Parathyroid adenoma (tissue), 2 donors: ENCODE measurements at regions not wholly inside any gene's neighbourhood (a gene's known extent, or its start where the extent isn't known, plus 50 kb on each side); places are given as distances from the start of the nearest gene placed in this dataset.

ENCODE experiments used
- H2AFZ ChIP-seq: fragments of 300-600 bp; sonication (generic); one replicate; pipeline ENCODE4 v1.7.0; 2017; ENCODE audit warnings: antibody characterized with exemption, mild to moderate bottlenecking
- H3K27ac ChIP-seq: fragments of 300-600 bp; sonication (generic); one replicate; pipeline ENCODE4 v1.7.0; 2017
- H3K27me3 ChIP-seq: fragments of 300-600 bp; sonication (generic); one replicate; pipeline ENCODE4 v1.7.0; 2017; ENCODE audit warnings: low read length; ENCODE audit not compliant: control insufficient read depth, insufficient read depth
- H3K36me3 ChIP-seq: fragments of 300-600 bp; sonication (generic); one replicate; pipeline ENCODE4 v1.7.0; 2017; ENCODE audit warnings: low read length; ENCODE audit not compliant: control insufficient read depth, insufficient read depth
- H3K4me1 ChIP-seq: fragments of 300-600 bp; sonication (generic); one replicate; pipeline ENCODE4 v1.7.0; 2017; ENCODE audit warnings: control low read depth
- H3K4me2 ChIP-seq: fragments of 300-600 bp; sonication (generic); one replicate; pipeline ENCODE4 v1.7.0; 2017; ENCODE audit warnings: low read length
- H3K4me3 ChIP-seq: fragments of 300-600 bp; sonication (generic); one replicate; pipeline ENCODE4 v1.7.0; 2017; ENCODE audit warnings: low read depth, low read length
- H3K79me2 ChIP-seq: fragments of 300-600 bp; sonication (generic); one replicate; pipeline ENCODE4 v1.7.0; 2017; ENCODE audit warnings: control low read depth
- H3K9ac ChIP-seq: fragments of 300-600 bp; sonication (generic); one replicate; pipeline ENCODE4 v1.7.0; 2017; ENCODE audit warnings: mild to moderate bottlenecking
- H3K9me3 ChIP-seq: fragments of 300-600 bp; sonication (generic); one replicate; pipeline ENCODE4 v1.7.0; 2017; ENCODE audit warnings: low read length; ENCODE audit not compliant: control insufficient read depth
- CTCF ChIP-seq: fragments of 300-600 bp; sonication (generic); IDR thresholded peaks from one replicate; pipeline ENCODE4 v1.7.0; 2017; ENCODE audit warnings: antibody characterized with exemption, mild to moderate bottlenecking
- donor health status: primary hyperparathyroidism.

- Histone ChIP-seq H3K4me1 (no peaks in the 10 kb centered on the region), H3K36me3 (no peaks in the 10 kb centered on the region), H3K27me3 (no peaks in the 10 kb centered on the region), H3K27ac (no peak overlapping the region), H3K9ac (no peak overlapping the region), H3K9me3 (no peaks in the 10 kb centered on the region), H3K4me2 (no peak overlapping the region), H3K4me3 (no peak overlapping the region), H2AFZ (no peak overlapping the region), H3K79me2 (no peaks in the 10 kb centered on the region)
- no peak for TF ChIP-seq CTCF
Observed at GRCh38 chr1:209176866-209177430, 406.6 kb upstream of the CAMK1G start.

DNA sequence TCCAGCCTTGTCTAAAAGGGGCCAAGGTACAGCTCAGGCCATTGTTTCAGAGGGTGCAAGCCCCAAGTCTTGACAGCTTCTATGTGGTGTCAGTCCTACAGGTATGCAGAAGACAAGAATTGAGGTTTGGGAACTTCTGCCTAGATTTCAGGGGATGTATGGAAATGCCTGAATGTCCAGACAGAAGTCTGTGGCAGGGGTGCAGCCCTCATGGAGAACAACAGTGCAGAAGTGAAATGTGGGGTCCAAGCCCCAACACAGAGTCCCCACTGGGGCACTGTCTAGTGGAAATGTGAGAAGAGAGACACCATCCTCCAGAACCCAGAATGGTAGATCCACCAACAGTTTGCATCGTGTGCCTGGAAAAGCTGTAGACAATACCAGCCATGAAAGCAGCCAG, 400.3 kb upstream of the CAMK1G start:
- no peaks in the 10 kb centered on the region for H3K27me3 ChIP-seq
- H3K9me3 ChIP-seq: no peaks in the 10 kb centered on the region
- no peaks in the 10 kb centered on the region for H3K79me2 ChIP-seq
- no peaks in the 10 kb centered on the region for H3K36me3 ChIP-seq
- no peak overlapping the region for H3K4me3 ChIP-seq
- H2AFZ ChIP-seq: no peak overlapping the region
- H3K4me2 ChIP-seq: no peak overlapping the region
- no peaks in the 10 kb centered on the region for H3K4me1 ChIP-seq
- H3K27ac ChIP-seq: no peak overlapping the region
- H3K9ac ChIP-seq: no peak overlapping the region
- TF ChIP-seq CTCF: no peak

GRCh38 chr1:209187589-209187988, 395.9 kb upstream of the CAMK1G start:
- no peaks in the 10 kb centered on the region for H3K79me2 ChIP-seq
- no peaks in the 10 kb centered on the region for H3K36me3 ChIP-seq
- H3K4me2 ChIP-seq: no peak overlapping the region
- H3K27me3 ChIP-seq: no peaks in the 10 kb centered on the region
- H3K4me1 ChIP-seq: no peaks in the 10 kb centered on the region
- no peak overlapping the region for H3K9ac ChIP-seq
- TF ChIP-seq CTCF: no peak
- no peak overlapping the region for H2AFZ ChIP-seq
- H3K9me3 ChIP-seq: no peaks in the 10 kb centered on the region
- no peak overlapping the region for H3K27ac ChIP-seq
- H3K4me3 ChIP-seq: no peak overlapping the region

DNA sequence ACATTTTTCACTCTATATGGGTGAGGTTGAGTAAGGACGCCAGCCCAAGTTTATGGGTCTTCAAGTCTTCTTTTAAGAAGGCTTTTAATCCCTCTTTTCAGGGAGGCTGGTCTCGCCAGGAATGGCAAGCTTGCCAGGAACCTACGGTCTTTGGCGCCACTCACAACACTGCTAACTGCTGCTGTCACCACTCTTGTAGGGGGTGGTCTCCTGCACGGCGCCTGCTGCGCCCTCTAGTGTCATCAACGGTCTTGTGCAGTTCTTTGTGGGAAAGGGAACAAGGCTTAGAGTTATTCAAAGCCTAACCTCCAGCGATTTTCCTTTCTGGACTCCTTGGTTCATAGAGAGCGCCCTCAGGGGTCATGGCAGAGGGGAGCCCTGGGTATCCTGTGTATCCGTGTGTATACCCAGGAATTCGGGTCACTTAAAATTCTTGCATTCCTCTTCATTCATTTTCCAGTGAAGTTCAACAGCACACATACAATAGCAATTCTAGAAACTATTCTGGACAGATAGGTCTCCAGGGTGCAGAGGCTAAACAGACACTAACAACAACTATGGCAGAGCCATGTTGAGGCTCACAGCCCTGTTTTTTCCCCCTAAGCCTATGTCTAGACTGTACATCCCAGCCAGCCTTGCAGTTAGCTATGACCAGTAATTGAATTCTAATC, 392.8 kb upstream of the CAMK1G start:
- Histone ChIP-seq H3K4me1 (no peaks in the 10 kb centered on the region), H3K9ac (no peak overlapping the region), H3K36me3 (no peaks in the 10 kb centered on the region), H3K4me3 (no peak overlapping the region), H3K79me2 (no peaks in the 10 kb centered on the region), H3K4me2 (no peak overlapping the region), H3K9me3 (no peaks in the 10 kb centered on the region), H3K27me3 (no peaks in the 10 kb centered on the region), H2AFZ (no peak overlapping the region), H3K27ac (no peak overlapping the region)
- peak; percentile 24 for TF ChIP-seq CTCF

GRCh38 chr1:209191262-209191634, 392.3 kb upstream of the CAMK1G start:
- no peak overlapping the region for H3K9ac ChIP-seq
- no peak overlapping the region for H2AFZ ChIP-seq
- H3K9me3 ChIP-seq: no peaks in the 10 kb centered on the region
- H3K27me3 ChIP-seq: no peaks in the 10 kb centered on the region
- H3K36me3 ChIP-seq: no peaks in the 10 kb centered on the region
- no peak overlapping the region for H3K4me3 ChIP-seq
- no peaks in the 10 kb centered on the region for H3K79me2 ChIP-seq
- H3K4me2 ChIP-seq: no peak overlapping the region
- H3K4me1 ChIP-seq: no peaks in the 10 kb centered on the region
- no peak overlapping the region for H3K27ac ChIP-seq
- TF ChIP-seq CTCF: no peak
